Caco-2 (cell line): ENCODE measurements at regions not wholly inside any gene's neighbourhood (a gene's known extent, or its start where the extent isn't known, plus 50 kb on each side); places are given as distances from the start of the nearest gene placed in this dataset.
"Not testable (repeated sequence)": the region's sequence is repeated elsewhere in the genome, so short reads cannot be mapped to it uniquely, and the experiment has no call there.

Experiments
- BruUV-seq: library from RNA; stranded (reverse); fragments of 400-500 nt; replicated peaks from 2 replicates; lab custom pipeline; 2021; lab: Mats Ljungman, UMichigan
- CTCF ChIA-PET: fragments of 300-600 bp; sonication (Branson Sonifier 250); formaldehyde crosslinking; loops from one replicate; lab custom pipeline; 2022; ENCODE audit warnings: antibody characterized with exemption; lab: Charles Lee
- POLR2A ChIA-PET: fragments of 300-600 bp; sonication (Branson Sonifier 250); formaldehyde crosslinking; loops from one replicate; lab custom pipeline; 2022; ENCODE audit warnings: antibody characterized with exemption; lab: Charles Lee
- DNase-seq, 2 experiments: peaks; one replicate each; pipeline versions ENCODE4 v3.0.0 to v3.0.0-alpha.2; 2020 to 2022
- H3K27me3 ChIP-seq: replicated peaks from 2 replicates; pipeline ENCODE4 v1.6.0; 2011; ENCODE audit warnings: low read length; ENCODE audit not compliant: control insufficient read depth, insufficient read depth
- H3K36me3 ChIP-seq: 2 replicates; pipeline ENCODE4 v1.5.1; 2011; ENCODE audit warnings: low read length; ENCODE audit not compliant: control insufficient read depth, insufficient read depth
- H3K4me1 ChIP-seq: fragments of 250-450 bp; sonication (Bioruptor Pico); 2 replicates; pipeline ENCODE4 v1.5.1; 2020; ENCODE audit warnings: mild to moderate bottlenecking
- H3K4me3 ChIP-seq: 2 replicates; pipeline ENCODE4 v1.5.1; 2011; ENCODE audit warnings: low read depth, mild to moderate bottlenecking, control low read depth, low read length
- H3K9me3 ChIP-seq: fragments of 250-450 bp; sonication (Bioruptor Pico); 2 replicates; pipeline ENCODE4 v1.5.1; 2020; ENCODE audit warnings: mild to moderate bottlenecking, moderate library complexity
- H3K27ac Mint-ChIP-seq: one replicate; pipeline ENCODE4 v1.8.0; 2022; ENCODE audit warnings: mixed read lengths; ENCODE audit not compliant: unreplicated experiment
- H3K27me3 Mint-ChIP-seq: one replicate; pipeline ENCODE4 v1.8.0; 2022; ENCODE audit warnings: mixed read lengths; ENCODE audit not compliant: insufficient read depth, unreplicated experiment
- H3K36me3 Mint-ChIP-seq: one replicate; pipeline ENCODE4 v1.8.0; 2022; ENCODE audit warnings: mild to moderate bottlenecking, mixed read lengths; ENCODE audit not compliant: insufficient read depth, unreplicated experiment
- H3K4me1 Mint-ChIP-seq: one replicate; pipeline ENCODE4 v1.8.0; 2022; ENCODE audit warnings: low read depth, mixed read lengths; ENCODE audit not compliant: unreplicated experiment
- H3K4me3 Mint-ChIP-seq: one replicate; pipeline ENCODE4 v1.8.0; 2022; ENCODE audit warnings: mild to moderate bottlenecking, moderate library complexity, mixed read lengths; ENCODE audit not compliant: unreplicated experiment
- H3K9me3 Mint-ChIP-seq: one replicate; pipeline ENCODE4 v1.8.0; 2022; ENCODE audit warnings: mixed read lengths; ENCODE audit not compliant: unreplicated experiment
- CTCF ChIP-seq, 2 experiments: fragments of 200-600 bp in 1 of 2; IDR thresholded peaks; 1 replicate in 1 of 2; 2 replicates in 1 of 2; pipeline versions ENCODE4 v1.5.1 to v1.8.0; 2011 to 2022; ENCODE audit warnings: antibody characterized with exemption in 1 of 2, control low read depth in 1 of 2, inconsistent platforms in 1 of 2, low read depth in 1 of 2, low read length in 1 of 2, mild to moderate bottlenecking in 1 of 2, moderate library complexity in 1 of 2; ENCODE audit not compliant: insufficient read depth in 1 of 2, severe bottlenecking in 1 of 2, unreplicated experiment in 1 of 2
- intact Hi-C: fragments of 100-400 bp; cut with micrococcal nuclease; formaldehyde crosslinking; loops from one replicate; pipeline ENCODE4 v1.10.0; 2022; ENCODE audit not compliant: unreplicated experiment

GRCh38 chr6:119493980-119494379 is 144.4 kb upstream of the MAN1A1 start:
- BruUV-seq = no TSS peak
- Mint-ChIP-seq H3K36me3 (no peaks in the 10 kb centered on the region), H3K27me3 (no peaks in the 10 kb centered on the region), H3K9me3 (peaks cover 19% of the 10 kb centered on the region), H3K4me1 (peaks cover 6% of the 10 kb centered on the region), H3K27ac (no peak overlapping the region), H3K4me3 (no peak overlapping the region)
- no peak for TF ChIP-seq CTCF (IDR thresholded peaks at IDR 0.05; ENCODE audit: insufficient read depth in 1 of 2, low read depth in 1 of 2, low read length in 1 of 2, severe bottlenecking in 1 of 2, unreplicated experiment in 1 of 2)
- no peaks in the 10 kb centered on the region for H3K27me3 ChIP-seq
- peak in 1 of 2 experiments; percentile 4 for DNase-seq
- POLR2A ChIA-PET = no interaction called here
- intact Hi-C loops = no loop called here
- H3K36me3 ChIP-seq = no peaks in the 10 kb centered on the region
- no peak overlapping the region for H3K4me3 ChIP-seq
- no peaks in the 10 kb centered on the region for H3K9me3 ChIP-seq
- CTCF ChIA-PET = no interaction called here
- H3K4me1 ChIP-seq = no peaks in the 10 kb centered on the region

GRCh38 chr6:119491112-119491511 is 141.6 kb upstream of the MAN1A1 start:
- intact Hi-C loops, H3K36me3 ChIP-seq, CTCF ChIA-PET, H3K9me3 ChIP-seq, H3K4me1 ChIP-seq, H3K36me3 Mint-ChIP-seq, BruUV-seq, H3K4me3 Mint-ChIP-seq, DNase-seq, H3K27me3 Mint-ChIP-seq, H3K4me3 ChIP-seq, H3K27ac Mint-ChIP-seq, H3K27me3 ChIP-seq, H3K4me1 Mint-ChIP-seq: not testable (repeated sequence)
- POLR2A ChIA-PET = interaction anchor here (0.6 kb wide), 1 partner anchor 164 kb away, joined by 3 read pairs; no protein-coding TSS in a partner anchor
- H3K9me3 Mint-ChIP-seq = peaks cover 19% of the 10 kb centered on the region

- CTCF ChIA-PET, H3K4me3 ChIP-seq, H3K9me3 ChIP-seq, H3K36me3 ChIP-seq, H3K36me3 Mint-ChIP-seq, H3K4me1 ChIP-seq, H3K27ac Mint-ChIP-seq, H3K27me3 Mint-ChIP-seq, DNase-seq, POLR2A ChIA-PET, H3K4me1 Mint-ChIP-seq, H3K27me3 ChIP-seq, H3K4me3 Mint-ChIP-seq, BruUV-seq, intact Hi-C loops: not testable (repeated sequence)
- H3K9me3 Mint-ChIP-seq = peaks cover 19% of the 10 kb centered on the region
Observed at GRCh38 chr6:119490050-119490449, 140.5 kb upstream of the MAN1A1 start.

GRCh38 chr6:119484598-119484997 is 135.0 kb upstream of the MAN1A1 start:
- Histone ChIP-seq H3K4me3 (no peak overlapping the region), H3K9me3 (no peaks in the 10 kb centered on the region), H3K27me3 (no peaks in the 10 kb centered on the region), H3K4me1 (no peaks in the 10 kb centered on the region), H3K36me3 (no peaks in the 10 kb centered on the region)
- Mint-ChIP-seq H3K4me3 (no peak overlapping the region), H3K4me1 (peaks cover 4% of the 10 kb centered on the region), H3K27me3 (peaks cover 6% of the 10 kb centered on the region), H3K36me3 (no peaks in the 10 kb centered on the region), H3K27ac (no peak overlapping the region), H3K9me3 (no peaks in the 10 kb centered on the region)
- TF ChIP-seq CTCF (IDR thresholded peaks at IDR 0.05; ENCODE audit: insufficient read depth in 1 of 2, low read depth in 1 of 2, low read length in 1 of 2, severe bottlenecking in 1 of 2, unreplicated experiment in 1 of 2) = no peak
- CTCF ChIA-PET = no interaction called here
- no TSS peak for BruUV-seq
- POLR2A ChIA-PET = no interaction called here
- DNase-seq = peak in 1 of 2 experiments; percentile 10
- intact Hi-C loops = no loop called here
